Epithelial cell of proximal tubule (primary cell): ENCODE measurements at regions not wholly inside any gene's neighbourhood (a gene's known extent, or its start where the extent isn't known, plus 50 kb on each side); places are given as distances from the start of the nearest gene placed in this dataset.

Experiments
- DNase-seq: peaks from one replicate; pipeline ENCODE4 v3.0.0-alpha.2; 2011; ENCODE audit warnings: low read depth
- H3K4me3 ChIP-seq: 2 replicates; pipeline ENCODE4 v1.5.1; 2011; ENCODE audit warnings: low read depth, mild to moderate bottlenecking, low read length
- TF ChIP-seq, protein P1 (sequence below): conservative IDR thresholded peaks from 2 replicates; pipeline ENCODE4 v1.5.1; 2012; ENCODE audit warnings: low read depth, mild to moderate bottlenecking, low read length

DNA sequence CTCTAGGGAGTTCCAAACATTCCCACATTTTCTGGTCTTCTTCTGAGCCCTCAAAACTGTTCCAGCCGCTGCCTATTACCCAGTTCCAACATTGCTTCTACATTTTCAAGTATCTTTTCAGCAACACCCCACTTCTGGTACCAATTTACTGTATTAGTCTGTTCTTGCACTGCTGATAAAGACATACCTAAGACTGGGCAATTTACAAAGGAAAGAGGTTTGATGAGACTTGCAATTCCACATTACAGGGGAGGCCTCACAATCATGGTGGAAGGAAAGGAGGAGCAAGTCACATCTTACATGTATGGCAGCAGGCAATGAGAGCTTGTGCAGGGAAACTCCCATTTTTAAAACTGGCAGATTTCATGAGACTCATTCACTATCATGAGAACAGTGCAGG, 629.1 kb upstream of the NR2F2 start:
- no peak for DNase-seq

DNA sequence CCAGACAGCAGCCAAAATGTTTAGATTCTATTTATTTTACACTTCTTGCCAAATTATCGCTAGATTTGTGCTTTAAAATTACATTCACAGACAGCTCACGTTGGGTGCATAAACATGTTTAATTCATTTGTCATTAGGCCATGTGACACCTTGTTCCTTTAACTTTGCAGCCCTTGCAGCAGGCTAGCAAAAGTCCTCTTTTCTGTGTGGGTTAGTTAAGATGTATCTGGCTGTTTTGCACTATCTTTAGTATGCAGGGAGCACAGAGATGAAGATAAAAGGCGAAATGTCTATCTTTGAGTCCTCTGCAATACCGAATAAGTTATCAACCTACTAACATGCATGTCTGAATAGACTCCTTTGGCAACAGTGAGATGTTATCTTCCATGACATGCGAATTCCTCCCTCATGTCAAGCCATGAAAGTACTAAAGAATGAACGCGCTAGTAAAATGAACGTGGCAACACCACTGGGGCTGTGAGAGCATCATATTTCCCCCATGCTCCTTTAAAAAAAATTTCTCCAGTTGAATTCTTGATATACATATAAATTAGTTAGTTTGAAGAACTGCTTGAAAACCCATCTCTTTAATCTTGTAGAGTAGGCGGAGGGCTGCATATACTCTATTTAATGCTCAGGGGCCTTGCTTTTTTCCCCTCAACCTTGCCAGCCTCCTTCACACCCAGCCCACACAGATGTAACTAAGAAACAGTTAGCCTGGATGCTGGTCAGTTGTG, 620.4 kb upstream of the NR2F2 start:
- TF ChIP-seq, protein P1, sequence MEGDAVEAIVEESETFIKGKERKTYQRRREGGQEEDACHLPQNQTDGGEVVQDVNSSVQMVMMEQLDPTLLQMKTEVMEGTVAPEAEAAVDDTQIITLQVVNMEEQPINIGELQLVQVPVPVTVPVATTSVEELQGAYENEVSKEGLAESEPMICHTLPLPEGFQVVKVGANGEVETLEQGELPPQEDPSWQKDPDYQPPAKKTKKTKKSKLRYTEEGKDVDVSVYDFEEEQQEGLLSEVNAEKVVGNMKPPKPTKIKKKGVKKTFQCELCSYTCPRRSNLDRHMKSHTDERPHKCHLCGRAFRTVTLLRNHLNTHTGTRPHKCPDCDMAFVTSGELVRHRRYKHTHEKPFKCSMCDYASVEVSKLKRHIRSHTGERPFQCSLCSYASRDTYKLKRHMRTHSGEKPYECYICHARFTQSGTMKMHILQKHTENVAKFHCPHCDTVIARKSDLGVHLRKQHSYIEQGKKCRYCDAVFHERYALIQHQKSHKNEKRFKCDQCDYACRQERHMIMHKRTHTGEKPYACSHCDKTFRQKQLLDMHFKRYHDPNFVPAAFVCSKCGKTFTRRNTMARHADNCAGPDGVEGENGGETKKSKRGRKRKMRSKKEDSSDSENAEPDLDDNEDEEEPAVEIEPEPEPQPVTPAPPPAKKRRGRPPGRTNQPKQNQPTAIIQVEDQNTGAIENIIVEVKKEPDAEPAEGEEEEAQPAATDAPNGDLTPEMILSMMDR, result no peak
- H3K4me3 ChIP-seq, result no peak overlapping the region
- DNase-seq, result no peak

More for the DNA sequence above, 629.1 kb upstream of the NR2F2 start:
- H3K4me3 ChIP-seq, result no peak overlapping the region
- TF ChIP-seq, protein P1, result no peak

DNA sequence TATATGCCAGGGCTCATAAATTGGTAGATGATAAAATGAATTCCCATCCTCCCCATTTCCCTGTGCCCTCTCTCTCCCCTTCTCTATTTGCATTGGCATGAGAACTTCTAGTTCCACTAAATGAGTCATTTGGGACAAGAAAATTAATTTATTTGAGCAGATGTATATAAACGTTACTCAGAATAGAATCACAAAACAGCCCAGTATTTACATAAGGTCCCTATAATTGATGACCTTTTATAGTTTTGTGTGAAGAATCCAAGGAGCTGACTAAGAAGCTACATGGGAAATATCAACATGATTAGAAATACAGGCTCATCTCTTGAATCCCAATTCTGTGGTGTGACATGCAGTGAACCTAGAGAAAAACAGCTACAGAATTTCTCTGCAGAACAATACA, 617.7 kb upstream of the NR2F2 start:
- no peak overlapping the region for H3K4me3 ChIP-seq
- no peak for DNase-seq
- TF ChIP-seq, protein P1, result no peak

DNA sequence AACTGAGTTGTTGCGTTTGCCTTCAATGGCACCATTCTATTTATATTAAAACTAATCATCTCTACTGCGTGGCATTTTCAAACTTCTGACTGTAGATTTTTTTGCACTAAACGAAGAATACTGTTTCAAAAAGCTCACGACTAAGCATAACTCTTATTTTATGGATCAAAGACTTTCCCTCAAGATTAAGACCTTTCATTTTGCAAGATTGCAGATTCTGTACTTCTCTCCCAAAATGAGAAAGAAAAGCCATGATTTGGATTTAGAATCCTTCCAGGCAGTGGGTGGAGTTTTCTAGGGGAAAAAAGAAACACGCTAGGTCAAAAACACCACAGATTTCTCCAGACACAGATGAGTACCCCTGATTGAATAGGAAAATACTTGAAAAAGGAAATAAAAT, 617.2 kb upstream of the NR2F2 start:
- H3K4me3 ChIP-seq, result no peak overlapping the region
- TF ChIP-seq, protein P1, result no peak
- no peak for DNase-seq

DNA sequence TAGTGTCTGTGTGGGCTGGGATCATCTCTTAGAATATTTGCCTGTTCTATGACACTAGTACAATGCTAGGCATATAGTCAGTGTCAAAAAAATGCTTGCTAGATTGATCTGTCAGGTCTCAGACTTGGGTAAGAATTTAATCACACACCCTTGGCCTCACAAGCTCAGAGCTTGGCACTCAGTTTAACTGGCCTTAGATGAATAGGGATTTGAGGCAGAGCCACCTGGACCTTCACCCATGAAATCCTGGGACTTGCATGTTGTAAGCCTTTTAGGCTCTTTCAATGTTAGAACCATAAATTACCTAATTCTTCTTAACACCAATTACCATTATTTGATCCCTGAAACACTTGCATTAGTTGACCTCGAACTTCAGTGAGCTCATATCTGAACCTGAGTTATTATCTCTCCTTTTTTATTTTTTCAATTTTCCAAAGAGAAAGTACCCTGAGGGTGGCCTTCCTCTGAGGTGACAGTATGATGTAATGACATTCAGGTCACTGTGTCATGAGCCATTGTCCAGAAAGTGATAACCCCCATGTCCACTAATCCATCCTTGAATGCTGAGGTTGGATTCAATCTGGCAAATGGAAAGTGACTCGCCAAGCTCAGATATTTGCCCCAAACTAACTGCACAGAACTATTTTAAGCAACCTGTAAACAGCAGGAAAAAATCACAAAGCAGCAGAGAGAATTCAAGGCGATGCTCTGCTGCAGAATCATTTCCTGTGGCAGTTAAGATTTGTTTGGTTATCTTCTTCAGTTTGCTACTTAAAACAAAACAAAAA, 615.2 kb upstream of the NR2F2 start:
- no peak for DNase-seq
- no peak overlapping the region for H3K4me3 ChIP-seq
- TF ChIP-seq, protein P1, result no peak

DNA sequence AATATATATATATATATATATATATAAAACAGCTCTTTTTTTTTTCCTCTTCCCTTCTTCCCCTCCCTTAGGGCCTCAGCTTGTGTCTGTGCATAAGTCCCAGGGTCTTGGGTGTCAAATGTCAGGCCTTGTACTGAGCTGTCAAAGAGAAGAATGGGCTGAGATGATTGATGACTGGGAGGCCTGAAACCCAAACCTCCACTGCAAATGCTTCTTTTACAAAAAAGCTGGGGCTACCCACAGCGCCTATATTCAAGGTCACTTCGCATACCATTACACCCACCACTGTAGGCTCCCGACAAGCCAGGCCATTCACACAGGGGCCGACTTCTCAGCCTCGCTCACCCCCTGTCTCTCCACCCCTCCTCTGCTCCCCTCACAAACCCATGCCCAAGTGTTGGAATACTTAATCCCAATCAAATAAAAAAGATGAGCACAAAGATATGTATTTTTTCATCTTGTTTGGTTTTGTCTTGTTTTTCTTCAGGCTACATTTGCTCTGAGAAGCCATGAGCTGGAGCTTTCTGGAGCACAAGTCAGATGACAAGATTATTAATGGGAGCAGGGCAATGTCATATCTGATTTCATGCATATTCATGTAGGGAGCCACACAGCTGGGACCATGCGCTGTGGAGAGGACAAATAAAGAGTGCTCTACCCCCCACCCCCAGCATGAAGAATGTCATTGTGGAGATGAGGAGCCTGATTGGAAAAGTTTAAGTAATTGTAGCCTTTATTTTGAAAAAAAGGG, 614.4 kb upstream of the NR2F2 start:
- DNase-seq, result no peak
- H3K4me3 ChIP-seq, result no peak overlapping the region
- TF ChIP-seq, protein P1, result no peak
